Left cardiac atrium (tissue), 4 donors: ENCODE measurements at regions not wholly inside any gene's neighbourhood (a gene's known extent, or its start where the extent isn't known, plus 50 kb on each side); places are given as distances from the start of the nearest gene placed in this dataset.
"Not testable (repeated sequence)": the region's sequence is repeated elsewhere in the genome, so short reads cannot be mapped to it uniquely, and the experiment has no call there.

Source experiments
- ATAC-seq, 2 donors: fragments of 200-7000 bp; cut with Tn5 transposase; one replicate each; pipeline ENCODE4 v1.9.1; 2020; ENCODE audit warnings: mild to moderate bottlenecking in 2 of 2, moderate library complexity in 2 of 2
- DNase-seq: peaks from one replicate; pipeline ENCODE4 v3.0.0-alpha.2; 2020
- intact Hi-C, 2 donors: fragments of 100-400 bp; cut with DNase I; formaldehyde crosslinking; loops; one replicate each; pipeline versions ENCODE4 v1.14.1 to v1.15.1; 2022 to 2023
- donor health status: DM: no; HTN: yes; CAD: no.
- donor health status: DM: no; HTN: yes; CAD: no; lungs with severe emphysema.
- donor health status: DM: yes; HTN: yes; CAD: no.
- donor health status: Dilated cardiomyopathy.

DNA sequence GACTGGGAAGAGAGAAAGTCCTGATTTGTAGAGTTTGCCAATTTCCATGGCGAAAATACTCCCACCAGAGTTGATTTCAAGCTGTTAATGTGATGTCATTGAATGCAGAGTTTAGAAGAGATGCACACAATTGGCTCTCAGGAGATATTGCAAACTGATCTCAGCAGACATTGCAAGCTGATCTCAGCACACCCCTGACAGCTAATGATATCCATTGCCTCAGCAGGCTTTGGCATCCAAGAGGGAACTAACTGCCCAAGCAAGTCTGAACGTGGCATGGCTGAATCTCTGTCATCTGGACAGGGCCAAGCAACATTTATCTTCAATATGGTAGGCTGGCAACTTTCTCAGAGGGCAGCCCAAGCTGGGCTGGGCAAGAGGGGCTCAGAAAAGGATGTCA, 78.4 kb upstream of the CYP1B1 start:
- peak in 1 of 2 donors; percentile 13 for ATAC-seq
- DNase-seq, result no peak
- intact Hi-C loops, result no loop called here

DNA sequence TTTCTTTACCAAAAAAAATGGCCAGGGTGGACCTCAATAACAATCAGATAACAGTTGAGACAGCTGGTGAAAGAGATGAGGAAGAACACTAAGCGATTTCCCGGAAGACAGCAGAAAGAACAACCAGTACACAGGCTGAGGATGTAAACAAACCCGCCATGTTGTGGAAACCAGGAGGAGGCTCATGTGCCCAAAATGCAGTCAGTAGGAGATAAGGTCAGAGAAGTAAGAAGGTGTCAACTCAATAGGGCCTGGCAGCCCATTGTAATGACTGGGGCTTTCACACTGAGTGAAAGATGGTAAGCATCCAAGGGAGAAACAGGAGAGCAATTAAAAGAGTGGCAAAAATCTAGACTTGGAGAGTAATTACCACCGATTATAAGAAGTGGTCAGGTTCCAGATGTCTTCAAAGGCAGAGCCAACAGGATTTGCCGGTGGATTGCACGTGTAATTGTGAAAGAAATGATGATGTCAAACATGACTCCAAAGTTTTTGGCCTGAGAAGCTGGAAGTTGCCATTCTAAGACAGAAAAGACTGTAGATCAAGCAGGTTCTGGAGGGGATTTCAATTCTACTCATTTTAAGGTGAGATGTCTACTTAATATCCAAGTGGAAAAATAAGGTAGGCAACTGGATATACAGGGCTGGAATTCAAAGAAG, 77.7 kb upstream of the CYP1B1 start:
- intact Hi-C loops, result no loop called here
- ATAC-seq (no peak), DNase-seq (no peak)

DNA sequence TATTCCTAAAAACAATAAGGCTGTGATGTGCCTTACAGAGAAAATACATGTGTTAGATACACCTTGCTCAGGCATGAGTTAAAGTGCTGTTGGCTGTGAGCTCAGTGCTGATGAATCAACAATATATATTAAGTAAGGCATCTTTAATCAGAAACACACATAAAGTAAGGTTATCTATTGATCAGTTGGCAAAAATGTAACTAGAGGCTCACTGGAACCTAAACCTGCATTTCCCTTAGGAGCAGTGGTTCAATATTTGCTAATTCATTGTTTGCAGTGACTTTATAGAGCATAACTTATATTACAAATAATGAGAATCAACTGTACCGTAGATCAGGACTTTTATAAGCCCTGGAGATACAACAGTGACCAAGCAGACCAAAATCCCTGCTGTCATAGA, 77.0 kb upstream of the CYP1B1 start:
- intact Hi-C loops, result no loop called here
- ATAC-seq, result no peak
- no peak for DNase-seq

DNA sequence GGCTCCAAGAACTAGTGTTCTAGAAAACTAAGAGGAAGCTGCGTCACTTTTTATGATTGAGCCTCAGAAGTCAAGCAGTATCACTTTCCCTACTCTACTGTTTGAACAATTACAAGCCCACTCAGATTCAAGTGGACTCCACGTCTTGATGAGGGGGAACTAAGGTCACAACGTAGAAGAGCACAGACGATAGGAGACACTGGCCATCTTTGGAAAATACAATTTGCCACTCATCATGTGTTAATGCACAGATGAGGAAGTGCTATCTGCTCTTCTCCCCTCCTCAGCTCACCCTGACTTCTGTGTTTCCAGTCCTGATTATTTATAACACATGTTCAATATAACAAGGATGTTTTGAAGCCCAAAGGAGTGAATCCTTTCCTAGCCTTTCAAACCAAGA, 76.1 kb upstream of the CYP1B1 start:
- no peak for ATAC-seq
- intact Hi-C loops, result no loop called here
- no peak for DNase-seq

DNA sequence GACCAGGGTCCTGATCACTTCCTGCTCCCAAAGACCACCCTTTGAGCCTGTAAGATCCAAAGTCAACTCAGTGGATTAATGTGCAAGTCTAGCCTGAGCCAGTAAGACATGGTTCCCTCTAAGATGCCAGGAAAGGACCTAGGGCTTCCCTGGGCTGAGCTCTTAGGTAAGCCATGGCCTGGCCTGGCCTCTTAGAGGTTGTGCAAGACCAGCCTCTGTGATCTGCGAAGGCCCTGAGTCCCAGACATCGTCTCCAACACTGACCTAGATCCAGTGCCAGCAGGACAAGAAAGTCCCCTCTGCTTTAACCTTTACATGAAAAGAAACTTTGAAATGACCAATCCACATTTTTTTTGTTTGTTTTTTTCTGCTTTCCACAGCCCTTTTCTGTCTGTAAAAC, 73.6 kb upstream of the CYP1B1 start:
- DNase-seq (peak; percentile 42), ATAC-seq (peak in 1 of 2 donors; percentile 21)
- intact Hi-C loops, result no loop called here

DNA sequence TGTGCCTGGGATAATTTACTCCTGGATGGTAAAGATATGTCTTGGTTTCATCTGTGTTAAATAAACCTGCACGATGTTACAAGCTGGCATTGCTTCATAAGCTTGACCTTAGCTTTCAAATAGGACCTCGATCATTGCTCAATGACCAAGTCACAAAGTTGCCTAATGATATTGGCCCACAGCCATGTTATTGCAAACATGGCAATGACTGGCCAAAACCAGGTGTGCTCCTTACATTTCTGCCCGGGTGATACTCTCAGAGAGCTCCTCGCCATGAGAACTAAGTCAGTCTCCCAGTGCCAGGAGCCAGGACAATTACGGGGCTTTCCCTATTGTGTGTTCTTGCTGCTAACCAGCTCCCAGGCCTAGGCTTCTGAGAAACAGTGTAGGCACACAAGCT, 72.5 kb upstream of the CYP1B1 start:
- ATAC-seq (peak in 1 of 2 donors; percentile 21), DNase-seq (no peak)
- intact Hi-C loops, result no loop called here

DNA sequence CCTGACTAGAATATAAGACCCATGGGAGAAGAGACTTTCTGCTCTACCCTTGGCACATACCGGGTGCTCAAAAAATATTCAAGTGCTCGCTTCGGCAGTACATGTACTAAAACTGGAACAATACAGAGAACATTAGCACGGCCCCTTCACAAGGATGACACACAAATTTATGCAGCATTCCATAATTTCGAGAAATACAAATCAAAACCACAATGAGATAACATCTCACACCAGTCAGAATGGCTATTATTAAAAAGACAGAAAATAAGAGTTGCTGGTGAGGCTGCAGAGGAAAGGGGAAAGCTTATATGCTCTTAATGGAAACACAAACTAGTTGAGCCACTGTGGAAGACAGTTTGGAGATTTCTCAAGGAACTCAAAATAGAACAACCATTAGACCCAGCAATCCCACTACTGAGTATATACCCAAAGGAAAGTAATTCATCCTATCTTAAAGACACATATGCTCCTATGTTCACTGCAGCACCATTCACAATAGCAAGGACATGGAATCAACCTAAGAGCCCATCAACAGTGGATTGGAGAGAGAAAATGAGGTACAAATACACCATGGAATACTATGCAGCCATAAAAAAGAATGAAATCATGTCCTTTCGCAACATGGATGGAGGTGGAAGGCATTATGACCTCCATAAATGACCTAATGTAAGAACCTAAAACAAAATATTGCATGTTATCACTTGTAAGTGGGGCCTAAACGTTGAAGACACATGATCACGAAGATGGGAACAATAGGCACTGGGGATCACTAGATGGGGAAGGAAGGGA, 71.6 kb upstream of the CYP1B1 start:
- DNase-seq (no peak), ATAC-seq (peak in 1 of 2 donors; percentile 6)
- intact Hi-C loops, result no loop called here

DNA sequence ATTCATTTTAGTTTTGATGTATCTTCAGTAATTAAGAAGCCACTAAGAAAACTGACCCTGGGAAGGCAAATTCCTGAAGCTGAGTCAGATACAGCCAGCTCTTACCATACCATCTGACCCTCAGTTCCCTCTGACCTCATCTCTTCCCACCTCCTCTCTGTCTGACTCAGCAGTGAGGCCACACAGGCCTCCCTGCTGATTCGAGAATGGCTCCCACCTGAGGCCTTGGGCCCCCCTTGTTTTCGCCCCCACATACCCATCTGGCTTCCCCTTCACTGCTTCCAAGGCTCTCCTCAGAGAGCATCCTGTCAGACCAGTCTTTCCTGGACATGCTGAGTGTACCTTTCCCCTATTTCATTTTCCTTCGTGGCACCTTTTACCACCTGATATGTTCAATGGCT, 71.0 kb upstream of the CYP1B1 start:
- ATAC-seq (peak; percentile 59 to 97), DNase-seq (peak; percentile 37)
- intact Hi-C loops, result no loop called here

DNA sequence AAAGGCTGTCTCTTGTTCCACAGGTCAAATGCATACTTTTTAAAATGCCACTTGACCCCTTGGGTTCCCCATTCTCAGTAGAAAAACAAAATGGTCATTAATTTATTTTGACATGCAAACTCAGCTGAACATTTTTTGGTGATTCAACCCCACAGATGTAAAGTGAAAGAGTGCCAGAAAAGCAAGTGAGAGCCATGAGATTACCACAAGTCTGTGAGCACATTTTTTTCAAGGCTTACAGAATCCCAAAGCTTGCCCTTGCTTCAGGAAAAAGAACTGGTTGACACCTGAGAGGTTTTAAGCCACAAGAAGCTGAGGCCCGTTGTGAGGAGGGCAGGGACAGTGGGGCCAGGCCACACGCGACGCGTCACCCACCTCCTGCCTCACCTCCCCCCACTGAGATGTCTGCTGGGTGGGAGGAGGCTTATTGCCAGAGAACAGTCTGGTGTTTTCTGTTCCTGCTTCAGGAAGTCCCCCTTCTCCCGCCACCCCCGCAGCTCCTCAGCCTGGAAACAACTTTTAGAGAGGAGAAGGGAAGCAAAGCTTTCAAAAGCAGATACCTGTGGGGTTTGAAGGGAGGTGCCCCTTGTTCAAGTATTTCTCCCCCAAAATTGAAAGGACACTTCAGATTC, 70.4 kb upstream of the CYP1B1 start:
- intact Hi-C loops, result no loop called here
- DNase-seq (peak; percentile 63), ATAC-seq (peak; percentile 57 to 84)

DNA sequence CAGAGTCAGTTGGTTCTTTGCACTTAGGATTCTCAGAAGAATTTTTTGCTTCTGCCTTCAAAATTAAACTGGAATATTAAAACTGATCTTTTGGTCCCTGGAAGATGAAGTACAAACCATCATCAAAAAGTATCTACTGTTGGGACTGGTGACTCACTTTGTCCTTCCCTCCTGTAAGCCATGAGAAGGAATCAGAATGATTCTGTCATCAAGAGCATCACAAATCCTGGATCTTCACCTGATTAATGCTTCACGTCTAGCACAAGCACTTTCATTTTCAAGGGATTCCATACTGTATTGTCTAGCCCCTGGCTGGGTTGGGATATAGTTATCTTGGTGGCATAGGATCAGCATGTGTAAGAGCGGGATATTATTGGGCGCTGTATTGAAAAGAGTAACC, 69.3 kb upstream of the CYP1B1 start:
- DNase-seq (no peak), ATAC-seq (no peak)
- intact Hi-C loops, result no loop called here

DNA sequence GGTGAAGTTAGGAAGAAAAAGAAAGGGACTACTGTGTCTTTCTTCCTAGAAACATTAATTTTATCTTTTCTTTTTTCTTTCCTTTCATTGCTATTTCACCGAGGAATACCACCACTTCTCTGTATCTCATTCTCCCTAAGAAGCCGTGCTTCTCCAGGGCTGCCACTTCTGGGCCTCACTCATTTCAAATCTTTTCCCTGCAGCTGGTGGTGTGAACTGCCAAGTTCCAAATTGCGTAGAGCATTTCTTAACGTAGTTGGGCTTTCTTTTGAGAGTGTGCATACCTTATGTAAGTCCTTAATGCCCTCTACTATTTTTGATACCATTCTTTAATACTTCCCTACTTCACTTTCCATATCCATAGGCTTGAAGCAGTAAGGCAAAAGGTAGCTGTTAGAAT, 66.7 kb upstream of the CYP1B1 start:
- DNase-seq (no peak), ATAC-seq (no peak)
- intact Hi-C loops, result no loop called here

DNA sequence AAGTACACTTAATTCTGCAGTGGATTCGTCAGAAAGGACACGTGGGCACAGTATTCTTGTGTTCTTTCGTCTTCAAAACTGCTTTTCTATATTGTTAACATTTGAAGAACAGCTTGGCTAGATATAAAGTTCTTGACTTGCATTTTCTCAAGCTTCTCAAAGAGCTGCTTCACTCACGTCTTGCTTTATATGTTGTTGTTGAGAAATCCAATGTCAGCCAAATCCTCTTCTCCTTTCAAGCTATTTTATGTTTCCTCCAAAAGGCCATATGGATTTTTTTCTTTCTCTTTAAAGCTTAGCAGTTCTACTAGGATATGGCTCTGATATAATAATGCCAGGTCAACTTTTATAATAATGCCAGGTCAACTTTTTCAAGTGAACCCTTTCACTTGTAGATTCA, 65.5 kb upstream of the CYP1B1 start:
- intact Hi-C loops, result no loop called here
- DNase-seq, result no peak
- no peak for ATAC-seq

DNA sequence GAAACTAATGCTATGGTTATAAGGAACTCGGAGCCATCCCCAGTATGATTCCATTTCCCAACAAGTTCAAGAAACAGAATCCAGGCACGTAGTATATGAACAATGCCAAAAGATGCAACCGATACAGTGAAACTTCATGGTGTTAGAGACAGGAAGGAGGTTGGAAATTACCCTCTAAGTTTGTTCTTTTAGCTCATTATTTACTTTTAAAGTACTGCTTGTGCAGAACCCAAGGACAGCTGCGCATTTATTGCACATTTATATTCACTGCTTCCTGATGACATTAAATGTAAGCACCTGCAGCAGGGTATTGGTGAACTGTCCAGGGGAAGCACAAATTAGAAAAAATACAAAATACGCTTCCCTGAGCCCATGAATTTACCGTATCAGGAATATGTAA, 63.0 kb upstream of the CYP1B1 start:
- DNase-seq (no peak), ATAC-seq (no peak)
- intact Hi-C loops, result no loop called here

DNA sequence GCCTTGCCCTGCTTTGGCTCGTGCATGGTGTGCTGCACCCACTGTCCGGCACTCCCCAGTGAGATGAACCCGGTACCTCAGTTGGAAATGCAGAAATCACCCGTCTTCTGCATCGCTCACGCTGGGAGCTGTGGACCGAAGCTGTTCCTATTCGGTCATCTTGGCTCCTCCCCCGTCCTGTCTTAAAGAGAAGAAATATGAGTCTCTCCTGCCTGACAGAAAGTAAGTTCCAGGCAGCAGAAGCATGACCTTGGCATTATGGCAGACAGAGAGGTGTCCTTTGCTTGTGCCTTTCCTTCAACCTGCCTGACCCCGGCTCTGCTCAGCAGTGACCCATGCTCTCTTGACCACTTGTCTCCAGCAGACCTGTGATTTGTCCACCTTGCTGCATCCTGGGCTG, 62.5 kb upstream of the CYP1B1 start:
- no peak for DNase-seq
- intact Hi-C loops, result no loop called here
- no peak for ATAC-seq

DNA sequence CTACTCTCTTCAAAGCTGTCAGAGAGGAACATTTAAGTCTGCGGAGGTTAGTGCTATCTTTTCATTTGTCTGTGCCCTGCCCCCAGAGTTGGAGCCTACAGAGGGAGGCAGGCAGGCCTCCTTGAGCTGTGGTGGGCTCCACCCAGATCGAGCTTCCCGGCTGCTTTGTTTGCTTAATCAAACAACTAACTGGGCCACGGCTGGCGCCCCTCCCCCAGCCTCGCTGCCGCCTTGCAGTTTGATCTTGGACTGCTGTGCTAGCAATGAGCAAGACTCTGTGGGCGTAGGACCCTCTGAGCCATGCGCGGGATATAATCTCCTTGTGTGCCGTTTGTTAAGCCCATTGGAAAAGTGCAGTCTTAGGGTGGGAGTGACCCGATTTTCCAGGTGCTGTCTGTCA, 62.0 kb upstream of the CYP1B1 start:
- DNase-seq, intact Hi-C loops: not testable (repeated sequence)

DNA sequence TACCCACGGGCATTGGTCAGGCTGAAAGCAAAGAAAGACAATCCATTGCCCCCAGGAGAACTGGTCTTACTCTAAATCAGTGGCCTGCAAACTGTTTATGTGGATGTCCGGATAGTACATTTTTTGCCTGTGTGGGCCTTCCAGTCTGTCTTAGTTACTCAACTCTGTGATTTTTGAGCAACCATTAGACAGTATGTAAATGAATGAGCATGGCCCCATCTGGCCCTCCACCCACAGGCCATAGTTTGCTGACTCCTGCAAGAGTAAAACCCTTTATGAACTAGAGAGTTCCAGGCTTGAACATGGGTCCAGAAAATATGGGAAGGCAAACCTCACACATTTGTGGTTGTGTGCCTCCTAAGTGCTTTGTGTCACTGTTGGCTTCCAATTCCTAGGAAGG, 55.7 kb upstream of the CYP1B1 start:
- intact Hi-C loops, result no loop called here
- DNase-seq (no peak), ATAC-seq (no peak)

More for the DNA sequence above, 62.0 kb upstream of the CYP1B1 start:
- ATAC-seq, result not testable (repeated sequence)

DNA sequence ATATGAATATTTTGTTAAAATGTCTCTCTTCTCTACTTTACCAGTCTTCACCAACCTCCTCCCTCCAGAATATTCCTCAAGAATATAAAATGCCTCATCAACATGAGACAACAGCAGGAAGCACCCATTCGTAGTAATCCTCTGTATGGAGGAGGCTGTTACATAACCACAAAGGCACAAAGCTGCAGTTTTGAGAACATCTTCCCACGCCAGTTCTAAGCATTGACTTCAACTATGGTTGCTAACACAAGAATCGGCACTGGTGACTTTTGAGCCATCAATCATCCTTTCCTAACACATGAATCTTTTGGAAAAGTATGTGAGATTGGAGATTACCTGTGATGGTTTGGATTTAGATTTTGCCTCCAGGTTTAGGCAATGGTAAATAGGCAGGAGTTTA, 54.9 kb upstream of the CYP1B1 start:
- ATAC-seq, result no peak
- intact Hi-C loops, result no loop called here
- DNase-seq, result no peak

DNA sequence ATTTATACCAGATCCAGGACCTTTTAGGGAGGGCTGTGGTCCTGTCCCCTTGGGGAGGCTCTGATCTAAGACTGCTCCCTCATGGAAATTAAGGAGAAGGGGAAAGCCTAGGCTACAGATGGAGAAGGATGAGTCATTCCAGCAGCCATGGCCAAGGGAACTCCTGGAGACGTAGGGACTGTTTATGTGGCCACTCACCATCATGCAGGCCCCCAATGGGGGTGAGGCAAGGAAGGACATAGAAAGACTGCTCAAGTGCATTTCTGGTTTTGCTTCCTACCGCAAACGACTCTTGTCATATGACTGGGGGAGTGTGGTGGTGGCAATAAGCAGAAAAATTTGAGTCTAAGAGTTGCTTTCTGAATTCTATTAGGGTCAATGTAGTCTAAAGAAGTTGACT, 54.0 kb upstream of the CYP1B1 start:
- ATAC-seq (peak; percentile 38 to 81), DNase-seq (no peak)
- intact Hi-C loops, result no loop called here

DNA sequence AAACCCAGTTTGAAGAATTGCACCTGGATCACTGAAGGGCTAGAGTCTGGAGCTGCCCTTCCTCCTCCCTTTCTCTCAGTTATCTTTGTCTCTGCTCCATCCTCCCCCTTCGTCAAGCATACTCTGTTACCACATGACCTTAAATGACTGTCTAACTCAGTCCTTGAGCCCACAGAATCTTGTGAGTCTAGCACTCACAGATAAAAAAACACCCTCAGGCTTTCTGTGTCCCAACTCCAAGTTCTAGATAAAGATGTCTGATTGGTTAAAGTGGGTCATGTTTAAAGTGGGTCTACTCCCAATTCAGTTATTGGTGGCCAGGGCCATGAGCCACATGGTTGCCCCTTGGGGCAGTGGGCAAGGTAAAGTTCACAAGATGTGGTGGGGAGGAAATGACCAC, 53.5 kb upstream of the CYP1B1 start:
- intact Hi-C loops, result no loop called here
- DNase-seq (no peak), ATAC-seq (peak; percentile 63 to 91)

DNA sequence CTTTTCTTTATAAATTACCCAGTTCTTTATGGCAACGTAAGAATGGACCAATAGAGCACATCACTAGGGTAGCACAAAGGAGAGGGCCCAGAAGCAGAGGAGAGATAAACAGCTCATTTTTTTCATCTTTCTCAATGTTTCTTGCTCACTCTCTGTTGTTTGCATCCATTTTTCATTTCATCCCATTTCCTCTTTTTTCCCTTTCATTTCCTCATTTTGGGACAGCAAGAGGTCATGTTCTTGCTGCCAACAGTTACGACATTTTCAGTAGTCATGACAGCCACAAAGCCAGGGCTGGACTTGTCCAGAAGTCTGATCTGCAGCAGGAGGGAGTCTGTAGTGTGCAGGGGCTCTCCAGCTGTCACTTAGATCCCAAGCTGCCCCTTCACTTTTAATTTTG, 52.7 kb upstream of the CYP1B1 start:
- DNase-seq (no peak), ATAC-seq (peak; percentile 86 to 91)
- intact Hi-C loops, result no loop called here

DNA sequence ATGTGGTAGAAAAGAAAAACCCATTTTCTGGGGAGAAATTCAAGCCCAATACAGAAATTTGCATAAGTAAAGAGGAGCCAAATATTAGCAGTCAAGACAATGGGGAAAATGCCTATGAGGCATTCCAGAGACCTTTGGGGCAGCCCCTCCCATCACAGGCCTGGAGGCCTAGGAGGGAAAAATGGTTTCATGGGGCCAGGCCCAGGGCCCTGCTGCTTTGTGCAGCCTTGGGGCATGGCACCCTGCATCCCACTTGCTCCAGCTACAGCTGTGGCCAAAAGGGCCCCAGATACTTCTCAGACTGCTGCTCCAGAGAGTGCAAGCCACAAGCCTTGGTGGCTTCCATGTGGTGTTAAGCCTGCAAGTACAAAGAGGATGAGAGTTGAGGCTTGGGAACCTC, 51.3 kb upstream of the CYP1B1 start:
- DNase-seq (no peak), ATAC-seq (no peak)
- intact Hi-C loops, result no loop called here
